ENCODE measurements at regions not wholly inside any gene's neighbourhood (a gene's known extent, or its start where the extent isn't known, plus 50 kb on each side); places are given as distances from the start of the nearest gene placed in this dataset.

- Histone ChIP-seq H3K4me1 (no peaks in the 10 kb centered on the region), H3K4me3 (no peak overlapping the region), H3K9me3 (no peaks in the 10 kb centered on the region), H3K36me3 (no peaks in the 10 kb centered on the region), H3K27me3 (no peaks in the 10 kb centered on the region), H3K27ac (no peak overlapping the region)
- 93 to 95% methylated on average over 5 of the region's 5 CpGs for WGBS, 2 donors
- TF ChIP-seq CTCF (IDR thresholded peaks at IDR 0.05) = no peak
- FAIRE-seq = no peak
- intact Hi-C loops (cut with DNase I) = no loop called here
- DNase-seq = no peak
- ATAC-seq = no peak
Measured at GRCh38 chr3:72169561-72170472, 384.9 kb upstream of the PROK2 start.

GRCh38 chr3:72169120-72169519, 384.2 kb upstream of the PROK2 start:
- no peaks in the 10 kb centered on the region for H3K27me3 ChIP-seq
- intact Hi-C loops (cut with DNase I) = no loop called here
- FAIRE-seq = no peak
- no peaks in the 10 kb centered on the region for H3K4me1 ChIP-seq
- H3K4me3 ChIP-seq = no peak overlapping the region
- TF ChIP-seq CTCF (IDR thresholded peaks at IDR 0.05) = no peak
- no peak overlapping the region for H3K27ac ChIP-seq
- DNase-seq = no peak
- H3K36me3 ChIP-seq = no peaks in the 10 kb centered on the region
- ATAC-seq = no peak
- H3K9me3 ChIP-seq = no peaks in the 10 kb centered on the region

GRCh38 chr3:72165808-72166207, 380.9 kb upstream of the PROK2 start:
- Histone ChIP-seq H3K36me3 (no peaks in the 10 kb centered on the region), H3K9me3 (no peaks in the 10 kb centered on the region), H3K4me1 (no peaks in the 10 kb centered on the region), H3K27me3 (no peaks in the 10 kb centered on the region), H3K27ac (no peak overlapping the region), H3K4me3 (no peak overlapping the region)
- no peak for ATAC-seq
- no peak for DNase-seq
- FAIRE-seq = no peak
- TF ChIP-seq CTCF (IDR thresholded peaks at IDR 0.05) = no peak
- 50 to 52% methylated on average over 1 of the region's 1 CpG for WGBS, 2 donors
- intact Hi-C loops (cut with DNase I) = no loop called here

GRCh38 chr3:72165317-72165716, 380.4 kb upstream of the PROK2 start:
- no peaks in the 10 kb centered on the region for H3K9me3 ChIP-seq
- intact Hi-C loops (cut with DNase I) = no loop called here
- 93 to 98% methylated on average over 2 of the region's 2 CpGs for WGBS, 2 donors
- H3K27me3 ChIP-seq = no peaks in the 10 kb centered on the region
- H3K27ac ChIP-seq = no peak overlapping the region
- no peaks in the 10 kb centered on the region for H3K4me1 ChIP-seq
- no peaks in the 10 kb centered on the region for H3K36me3 ChIP-seq
- no peak for DNase-seq
- no peak overlapping the region for H3K4me3 ChIP-seq
- FAIRE-seq = no peak
- no peak for TF ChIP-seq CTCF (IDR thresholded peaks at IDR 0.05)
- no peak for ATAC-seq

GRCh38 chr3:72164635-72164978, 379.7 kb upstream of the PROK2 start:
- WGBS, 2 donors = 84 to 91% methylated on average over 5 of the region's 5 CpGs
- H3K4me3 ChIP-seq = no peak overlapping the region
- no peak overlapping the region for H3K27ac ChIP-seq
- no peaks in the 10 kb centered on the region for H3K36me3 ChIP-seq
- H3K27me3 ChIP-seq = no peaks in the 10 kb centered on the region
- DNase-seq = no peak
- FAIRE-seq = no peak
- H3K4me1 ChIP-seq = no peaks in the 10 kb centered on the region
- intact Hi-C loops (cut with DNase I) = no loop called here
- no peak for TF ChIP-seq CTCF (IDR thresholded peaks at IDR 0.05)
- H3K9me3 ChIP-seq = no peaks in the 10 kb centered on the region
- no peak for ATAC-seq
